Small intestine (tissue), 7 donors: ENCODE measurements at regions not wholly inside any gene's neighbourhood (a gene's known extent, or its start where the extent isn't known, plus 50 kb on each side); places are given as distances from the start of the nearest gene placed in this dataset.
"Not testable (repeated sequence)": the region's sequence is repeated elsewhere in the genome, so short reads cannot be mapped to it uniquely, and the experiment has no call there.

Experiments used
- DNase-seq, 2 donors: peaks; one replicate each; pipeline versions ENCODE4 v3.0.0 to v3.0.0-alpha.2; 2013
- FAIRE-seq: peaks from 2 replicates; lab custom pipeline; 2012; peaks lifted over from hg19 to GRCh38; lab: Jason Lieb, UNC
- H3K27ac ChIP-seq, 3 donors: one replicate each; pipeline ENCODE4 v1.5.1; 2013; ENCODE audit warnings: low read length in 2 of 3, mild to moderate bottlenecking in 2 of 3, control low read depth in 1 of 3, inconsistent platforms in 1 of 3, low read depth in 1 of 3, moderate library complexity in 1 of 3
- H3K27me3 ChIP-seq, 3 donors: one replicate each; pipeline ENCODE4 v1.6.1; 2013; ENCODE audit warnings: low read length in 3 of 3, inconsistent platforms in 1 of 3; ENCODE audit not compliant: control insufficient read depth in 3 of 3, insufficient read depth in 3 of 3
- H3K36me3 ChIP-seq, 3 donors: one replicate each; pipeline ENCODE4 v1.6.1; 2013; ENCODE audit warnings: low read length in 3 of 3, inconsistent platforms in 1 of 3, low read depth in 1 of 3, mild to moderate bottlenecking in 1 of 3, moderate library complexity in 1 of 3; ENCODE audit not compliant: control insufficient read depth in 3 of 3, insufficient read depth in 2 of 3
- H3K4me1 ChIP-seq, 3 donors: one replicate each; pipeline ENCODE4 v1.6.1; 2013; ENCODE audit warnings: low read length in 2 of 3, inconsistent platforms in 1 of 3, low read depth in 1 of 3, mild to moderate bottlenecking in 1 of 3, moderate library complexity in 1 of 3; ENCODE audit not compliant: control insufficient read depth in 3 of 3, insufficient read depth in 2 of 3
- H3K4me3 ChIP-seq, 3 donors: one replicate each; pipeline ENCODE4 v1.5.1; 2013; ENCODE audit warnings: low read length in 3 of 3, control low read depth in 1 of 3, inconsistent platforms in 1 of 3, low read depth in 1 of 3, mild to moderate bottlenecking in 1 of 3, moderate library complexity in 1 of 3
- H3K9me3 ChIP-seq, 2 donors: one replicate each; pipeline ENCODE4 v1.6.1; 2013; ENCODE audit warnings: low read depth in 1 of 2, low read length in 1 of 2; ENCODE audit not compliant: control insufficient read depth in 2 of 2, insufficient read depth in 1 of 2
- WGBS, 3 donors: extraction: QIAGEN DNeasy Blood & Tissue Kit; methylation state at CpG; one replicate each; pipeline ENCODE4 v1.1.7; 2013; 5-methylcytosine and 5-hydroxymethylcytosine counted together
- donor health status: healthy with polysubstance abuse.
- donor health status: control.
- donor health status: control.
- donor health status: Bipolar disorder and iron deficiency.
- donor health status: healthy.

GRCh38 chr13:87536899-87537298 lies 134.3 kb upstream of the SLITRK5 start:
- Histone ChIP-seq H3K27ac (no peak overlapping the region), H3K27me3 (no peaks in the 10 kb centered on the region), H3K4me3 (no peak overlapping the region), H3K9me3 (no peaks in the 10 kb centered on the region), H3K36me3 (no peaks in the 10 kb centered on the region), H3K4me1 (no peaks in the 10 kb centered on the region)
- FAIRE-seq (no peak), DNase-seq (no peak)
- WGBS, 3 donors, result 41 to 72% (median 54%) methylated on average over 2 of the region's 2 CpGs

- Histone ChIP-seq H3K27me3 (no peaks in the 10 kb centered on the region), H3K9me3 (no peaks in the 10 kb centered on the region), H3K4me3 (no peak overlapping the region), H3K36me3 (no peaks in the 10 kb centered on the region), H3K4me1 (no peaks in the 10 kb centered on the region), H3K27ac (no peak overlapping the region)
- DNase-seq (no peak), FAIRE-seq (no peak)
- 79 to 84% (median 84%) methylated on average over 3 of the region's 3 CpGs for WGBS, 3 donors
Observed at GRCh38 chr13:87537951-87538350, 133.2 kb upstream of the SLITRK5 start.

DNA sequence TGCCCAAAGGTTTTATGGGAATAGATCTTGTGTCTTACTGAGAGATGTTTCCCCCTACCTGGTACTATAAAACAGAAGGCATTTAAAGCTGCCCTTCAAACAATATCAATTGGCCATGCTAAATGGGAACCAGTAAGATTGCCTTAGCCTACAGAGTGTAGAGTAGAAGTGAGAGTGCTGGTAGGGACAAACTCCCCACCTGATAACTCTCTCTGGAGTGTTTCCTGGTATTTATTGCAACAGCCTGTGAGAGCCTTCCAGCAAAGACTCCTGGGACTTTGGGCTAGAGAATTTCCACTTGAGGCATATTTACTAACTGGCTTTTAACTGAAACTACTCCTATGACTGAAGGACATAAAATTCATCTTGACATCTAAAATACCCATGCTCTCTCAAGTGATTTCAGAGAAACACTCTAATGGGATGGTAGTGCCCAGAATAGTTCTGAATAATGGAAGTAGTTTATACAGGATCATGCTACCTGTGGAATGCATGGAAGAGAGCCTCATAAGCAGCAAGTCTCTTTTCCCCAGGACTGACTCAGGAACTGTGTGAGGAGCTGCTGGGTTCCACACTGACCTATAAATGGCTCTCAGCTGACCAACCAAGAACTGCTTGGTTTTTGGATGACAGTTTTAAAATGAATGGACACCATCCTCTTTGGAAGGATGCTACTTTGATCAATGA lies 132.7 kb upstream of the SLITRK5 start:
- H3K9me3 ChIP-seq, result no peaks in the 10 kb centered on the region
- no peaks in the 10 kb centered on the region for H3K4me1 ChIP-seq
- H3K27me3 ChIP-seq, result no peaks in the 10 kb centered on the region
- H3K4me3 ChIP-seq, result no peak overlapping the region
- DNase-seq (no peak), FAIRE-seq (no peak)
- no peaks in the 10 kb centered on the region for H3K36me3 ChIP-seq
- H3K27ac ChIP-seq, result no peak overlapping the region

- no peak overlapping the region for H3K4me3 ChIP-seq
- no peaks in the 10 kb centered on the region for H3K27me3 ChIP-seq
- WGBS, 3 donors, result 65 to 85% (median 82%) methylated on average over 3 of the region's 3 CpGs
- no peak overlapping the region for H3K27ac ChIP-seq
- no peaks in the 10 kb centered on the region for H3K9me3 ChIP-seq
- DNase-seq, result no peak
- H3K36me3 ChIP-seq, result no peaks in the 10 kb centered on the region
- no peak for FAIRE-seq
- no peaks in the 10 kb centered on the region for H3K4me1 ChIP-seq
Observed at GRCh38 chr13:87553142-87553541, 118.0 kb upstream of the SLITRK5 start.

GRCh38 chr13:87554045-87554444 lies 117.1 kb upstream of the SLITRK5 start:
- Histone ChIP-seq H3K9me3 (no peaks in the 10 kb centered on the region), H3K36me3 (no peaks in the 10 kb centered on the region), H3K27me3 (no peaks in the 10 kb centered on the region), H3K4me3 (no peak overlapping the region), H3K4me1 (no peaks in the 10 kb centered on the region), H3K27ac (no peak overlapping the region)
- WGBS, 3 donors, result 47 to 72% (median 59%) methylated on average over 3 of the region's 3 CpGs
- FAIRE-seq (no peak), DNase-seq (no peak)

DNA sequence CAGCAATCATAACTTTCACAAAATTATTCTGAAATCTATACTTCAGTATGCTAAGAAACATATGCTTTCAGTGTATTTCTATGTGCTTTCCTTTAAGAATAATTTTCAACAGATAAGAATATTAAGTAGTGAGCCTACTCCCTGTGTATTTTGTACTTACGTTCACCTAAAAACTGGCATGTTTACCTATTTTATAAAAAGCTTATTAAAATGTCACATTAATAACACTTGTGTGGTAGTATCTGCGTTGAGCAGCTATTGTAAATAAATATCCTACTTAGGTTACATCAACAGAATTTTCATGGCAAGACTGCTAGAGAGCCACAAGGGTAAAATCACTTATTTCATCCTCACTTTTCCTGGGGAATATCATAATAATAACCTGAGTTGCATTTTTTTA lies 113.4 kb upstream of the SLITRK5 start:
- H3K27ac ChIP-seq, result no peak overlapping the region
- no peaks in the 10 kb centered on the region for H3K36me3 ChIP-seq
- no peaks in the 10 kb centered on the region for H3K4me1 ChIP-seq
- WGBS, 3 donors, result 33 to 46% (median 45%) methylated on average over 2 of the region's 2 CpGs
- H3K9me3 ChIP-seq, result no peaks in the 10 kb centered on the region
- no peaks in the 10 kb centered on the region for H3K27me3 ChIP-seq
- DNase-seq (no peak), FAIRE-seq (no peak)
- no peak overlapping the region for H3K4me3 ChIP-seq

- not testable (repeated sequence) for H3K4me3 ChIP-seq, FAIRE-seq, H3K27ac ChIP-seq, H3K36me3 ChIP-seq, H3K27me3 ChIP-seq, DNase-seq, H3K9me3 ChIP-seq, H3K4me1 ChIP-seq
- 92 to 98% (median 95%) methylated on average over 31 of the region's 31 CpGs for WGBS, 3 donors
Observed at GRCh38 chr13:87561580-87561979, 109.6 kb upstream of the SLITRK5 start.

GRCh38 chr13:87570669-87571068 lies 100.5 kb upstream of the SLITRK5 start:
- H3K27ac ChIP-seq, result no peak overlapping the region
- FAIRE-seq (no peak), DNase-seq (no peak)
- no peaks in the 10 kb centered on the region for H3K4me1 ChIP-seq
- WGBS, 3 donors, result 43 to 59% (median 49%) methylated on average over 2 of the region's 2 CpGs
- H3K4me3 ChIP-seq, result no peak overlapping the region
- peaks cover 0 to under 1% of the 10 kb centered on the region in 2 donors for H3K9me3 ChIP-seq
- H3K27me3 ChIP-seq, result no peaks in the 10 kb centered on the region
- H3K36me3 ChIP-seq, result no peaks in the 10 kb centered on the region

- FAIRE-seq (no peak), DNase-seq (no peak)
- no peaks in the 10 kb centered on the region for H3K36me3 ChIP-seq
- no peaks in the 10 kb centered on the region for H3K27me3 ChIP-seq
- H3K4me3 ChIP-seq, result no peak overlapping the region
- no peaks in the 10 kb centered on the region for H3K9me3 ChIP-seq
- H3K4me1 ChIP-seq, result no peaks in the 10 kb centered on the region
- no peak overlapping the region for H3K27ac ChIP-seq
Observed at GRCh38 chr13:87582399-87582798, 88.8 kb upstream of the SLITRK5 start.
